Stimulated activated CD4-positive, alpha-beta T cell treated with anti-CD3 and anti-CD28 coated beads, Interleukin-4, amount 100 ng/mL, for 48 hours (primary cell): ENCODE measurements at regions not wholly inside any gene's neighbourhood (a gene's known extent, or its start where the extent isn't known, plus 50 kb on each side); places are given as distances from the start of the nearest gene placed in this dataset.

Experiments used
- DNase-seq, 2 donors: peaks; one replicate each; pipeline ENCODE4 v3.0.0-alpha.2; 2020; ENCODE audit warnings: low read depth in 2 of 2

DNA sequence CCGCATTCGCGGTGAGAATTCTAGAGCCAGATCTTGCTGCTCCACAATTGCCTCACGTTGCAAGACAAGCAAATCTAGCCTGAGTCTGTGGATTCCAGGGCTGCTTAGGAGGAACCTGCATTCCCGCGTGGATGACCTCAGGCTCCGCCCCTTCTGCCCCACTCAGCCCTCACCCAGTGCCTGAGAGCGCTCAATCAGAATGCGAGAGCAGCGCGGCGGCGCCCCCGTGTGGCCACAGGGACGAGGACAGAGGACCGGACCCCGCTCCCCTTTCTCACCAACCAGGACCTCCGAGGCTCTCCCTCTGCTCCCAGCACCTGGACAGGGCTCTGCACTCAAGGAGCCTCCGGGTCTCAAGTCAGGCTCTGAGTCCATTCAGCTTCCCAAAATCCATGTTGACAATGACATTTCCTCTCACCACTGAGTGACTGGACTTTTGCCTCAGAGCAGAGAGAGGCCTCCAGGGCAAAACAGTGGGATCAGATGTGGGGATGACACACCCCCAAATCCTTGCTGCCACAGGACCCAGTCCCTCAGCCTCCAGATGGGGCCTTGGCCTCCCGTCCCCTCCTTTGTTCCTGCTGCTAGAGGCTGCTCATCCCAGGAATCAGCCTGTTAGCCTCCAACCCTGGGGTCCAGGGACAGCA is 52.0 kb downstream of the RPP21 start:
- peak; percentile 85 to 92 for DNase-seq

GRCh38 chr6:30397697-30398096 is 52.7 kb downstream of the RPP21 start:
- no peak for DNase-seq

DNA sequence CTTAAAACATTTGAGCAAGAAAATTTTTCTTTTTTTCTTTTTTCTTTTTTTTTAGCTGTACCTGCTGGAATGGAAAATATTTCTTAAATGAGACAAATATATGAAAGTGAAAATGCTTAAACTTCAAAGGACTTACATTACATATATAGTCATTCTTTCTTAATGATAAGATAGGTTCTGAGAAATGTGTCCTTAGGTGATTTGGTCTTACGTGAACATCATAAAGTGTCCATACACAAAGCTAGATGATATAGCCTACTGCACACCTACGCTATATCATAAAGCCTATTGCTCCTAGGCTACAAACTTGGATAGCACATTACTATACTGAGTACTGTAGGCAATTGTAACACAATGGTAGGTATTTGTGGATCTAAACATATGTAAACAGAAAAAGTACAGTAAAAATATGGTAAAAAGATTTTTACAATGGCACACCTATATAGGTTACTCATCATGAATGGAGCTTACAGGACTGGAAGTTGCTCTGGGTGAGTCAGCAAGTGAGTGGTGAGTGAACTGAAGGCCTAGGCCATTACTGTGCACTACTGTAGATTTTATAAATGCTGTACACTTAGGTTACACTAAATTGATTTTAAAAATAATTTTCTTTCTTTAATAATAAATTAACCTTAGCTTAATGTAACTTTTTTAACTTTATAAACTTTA is 54.6 kb downstream of the RPP21 start:
- DNase-seq, result no peak

GRCh38 chr6:30405934-30406333 is 61.0 kb downstream of the RPP21 start:
- no peak for DNase-seq

GRCh38 chr6:30409184-30409583 is 64.2 kb downstream of the RPP21 start:
- no peak for DNase-seq

DNA sequence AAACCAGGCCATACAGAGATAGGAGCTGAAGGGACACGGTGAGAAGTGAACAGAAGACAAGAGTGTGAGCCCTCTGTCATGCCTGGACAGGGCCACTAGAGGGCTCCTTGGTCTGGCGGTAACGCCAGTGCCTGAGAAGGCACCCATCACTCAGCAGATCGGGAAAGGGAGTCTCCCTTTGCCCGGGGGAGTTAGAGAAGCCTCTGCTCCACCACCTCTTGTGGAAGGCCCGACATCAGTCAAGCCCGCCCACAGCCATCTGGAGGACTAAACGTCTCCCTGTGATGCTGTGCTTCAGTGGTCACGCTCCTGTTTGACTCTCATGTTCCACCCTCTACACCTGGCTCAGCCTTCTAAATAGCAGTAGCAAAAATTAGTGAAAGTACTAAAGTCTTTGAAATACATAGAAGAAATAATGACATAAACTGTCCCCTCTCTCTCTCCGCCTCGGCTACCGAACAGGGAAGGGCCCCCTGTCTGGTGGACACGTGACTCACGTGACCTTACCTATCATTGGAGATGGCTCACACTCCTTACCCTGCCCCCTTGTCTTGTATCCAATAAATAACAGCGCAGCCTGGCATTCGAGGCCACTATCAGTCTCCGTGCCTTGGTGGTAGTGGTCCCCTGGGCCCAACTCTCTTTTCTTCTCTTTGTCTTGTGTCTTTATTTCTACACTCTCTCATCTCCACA is 66.7 kb downstream of the RPP21 start:
- peak; percentile 38 to 48 for DNase-seq

DNA sequence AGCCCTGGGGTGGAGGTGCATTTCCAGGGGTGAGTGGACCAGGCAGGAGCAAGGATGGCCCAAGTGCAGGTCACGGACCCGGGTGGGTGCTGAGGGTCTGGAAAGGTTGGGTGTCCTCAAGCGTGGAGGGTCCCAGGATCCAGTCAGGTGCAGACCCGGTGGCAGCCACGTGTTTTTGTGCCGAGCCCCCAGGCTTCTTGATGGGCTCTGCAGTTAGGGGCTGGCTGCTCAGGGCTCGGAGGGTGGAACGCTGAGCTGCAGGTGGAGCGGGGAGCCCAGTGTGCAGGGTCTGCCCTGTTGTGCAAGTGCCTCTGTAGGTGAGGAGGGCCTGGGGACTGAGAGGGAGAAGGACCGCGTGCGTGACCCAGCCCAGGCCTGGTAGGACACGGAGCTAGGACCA is 70.9 kb upstream of the HLA-E start:
- DNase-seq, result no peak

GRCh38 chr6:30424549-30424948 is 64.8 kb upstream of the HLA-E start:
- no peak for DNase-seq
